H1 (cell line): ENCODE measurements at regions not wholly inside any gene's neighbourhood (a gene's known extent, or its start where the extent isn't known, plus 50 kb on each side); places are given as distances from the start of the nearest gene placed in this dataset.

Experiments
- CTCF ChIA-PET: fragments of 300-600 bp; sonication (Branson Sonifier 250); formaldehyde crosslinking; loops from one replicate; lab custom pipeline; 2021; ENCODE audit not compliant: partially characterized antibody; lab: Charles Lee
- POLR2A ChIA-PET: fragments of 300-600 bp; sonication (Branson Sonifier 250); formaldehyde crosslinking; loops from one replicate; lab custom pipeline; 2021; ENCODE audit warnings: inconsistent platforms; ENCODE audit not compliant: partially characterized antibody; lab: Charles Lee
- DNase-seq, 2 experiments: peaks; one replicate each; pipeline versions ENCODE4 v3.0.0 to v3.0.0-alpha.2; 2010 to 2022; ENCODE audit warnings: low spot score in 2 of 2, low read depth in 1 of 2, mixed read lengths in 1 of 2
- FAIRE-seq: peaks from 2 replicates; lab custom pipeline; 2011; peaks lifted over from hg19 to GRCh38; lab: Jason Lieb, UNC
- H2AFZ ChIP-seq: 2 replicates; pipeline ENCODE4 v1.8.1; 2012; ENCODE audit warnings: low read length, inconsistent platforms
- H2AK5ac ChIP-seq: 2 replicates; pipeline ENCODE4 v1.6.1; 2013; ENCODE audit warnings: low read depth, low read length
- H2BK120ac ChIP-seq: replicated peaks from 2 replicates; pipeline ENCODE3; 2013; ENCODE audit warnings: low read depth, low read length, inconsistent platforms
- H2BK12ac ChIP-seq: 2 replicates; pipeline ENCODE4 v1.6.1; 2013; ENCODE audit warnings: low read depth, low read length
- H2BK15ac ChIP-seq: 2 replicates; pipeline ENCODE4 v1.6.1; 2013; ENCODE audit warnings: low read length
- H2BK20ac ChIP-seq: 2 replicates; pipeline ENCODE4 v1.6.1; 2013; ENCODE audit warnings: low read length
- H2BK5ac ChIP-seq: 2 replicates; pipeline ENCODE4 v1.6.1; 2013; ENCODE audit warnings: low read depth, low read length
- H3K14ac ChIP-seq: 2 replicates; pipeline ENCODE4 v1.6.1; 2013; ENCODE audit warnings: inconsistent platforms; ENCODE audit not compliant: insufficient read length
- H3K18ac ChIP-seq: 2 replicates; pipeline ENCODE4 v1.6.1; 2013; ENCODE audit warnings: low read length; ENCODE audit errors: extremely low read depth
- H3K23ac ChIP-seq: 2 replicates; pipeline ENCODE4 v1.6.1; 2013; ENCODE audit warnings: inconsistent platforms; ENCODE audit not compliant: insufficient read length
- H3K23me2 ChIP-seq: 2 replicates; pipeline ENCODE4 v1.6.1; 2013; ENCODE audit warnings: low read depth, low read length
- H3K27ac ChIP-seq: 2 replicates; pipeline ENCODE4 v1.6.1; 2011; ENCODE audit warnings: low read depth, low read length, inconsistent platforms
- H3K27me3 ChIP-seq, 4 experiments: replicated peaks in 1 of 4; 1 replicate in 1 of 4; 2 replicates in 3 of 4; pipeline versions ENCODE4 v1.6.1 to v1.8.1; 2011 to 2013; ENCODE audit warnings: low read length in 3 of 4, mild to moderate bottlenecking in 3 of 4, inconsistent platforms in 2 of 4, mixed read lengths in 2 of 4, moderate library complexity in 1 of 4; ENCODE audit not compliant: control insufficient read depth in 3 of 4, insufficient read depth in 3 of 4; ENCODE audit errors: extremely low read depth in 1 of 4
- H3K36me3 ChIP-seq, 4 experiments: 2 replicates each; pipeline versions ENCODE4 v1.6.1 to v1.8.1; 2011 to 2013; ENCODE audit warnings: mild to moderate bottlenecking in 4 of 4, low read length in 3 of 4, moderate library complexity in 2 of 4, control low read depth in 1 of 4, inconsistent platforms in 1 of 4; ENCODE audit not compliant: insufficient read depth in 4 of 4, control insufficient read depth in 2 of 4
- H3K4ac ChIP-seq: replicated peaks from 2 replicates; pipeline ENCODE3; 2013; ENCODE audit warnings: low read length, low read depth, mixed read lengths, inconsistent platforms; ENCODE audit not compliant: insufficient read length
- H3K4me1 ChIP-seq, 4 experiments: replicated peaks in 1 of 4; 1 replicate in 1 of 4; 2 replicates in 3 of 4; pipeline versions ENCODE4 v1.6.1 to v1.8.1; 2011 to 2013; ENCODE audit warnings: low read length in 3 of 4, inconsistent platforms in 2 of 4, mixed read lengths in 1 of 4; ENCODE audit not compliant: insufficient read depth in 4 of 4, control insufficient read depth in 3 of 4
- H3K4me2 ChIP-seq, 2 experiments: 2 replicates each; pipeline versions ENCODE4 v1.6.1 to v1.8.1; 2011 to 2013; ENCODE audit warnings: low read depth in 2 of 2, low read length in 2 of 2, control low read depth in 1 of 2, inconsistent platforms in 1 of 2, mild to moderate bottlenecking in 1 of 2; ENCODE audit not compliant: insufficient read depth in 1 of 2
- H3K4me3 ChIP-seq, 4 experiments: fragments of 200-600, 300-600 bp in 1 of 4; sonication (generic), shearing (Covaris generic), sonication (Bioruptor Twin) in 1 of 4; 2 replicates each; pipeline versions ENCODE4 v1.5.1 to v1.8.1; 2011 to 2016; ENCODE audit warnings: low read length in 4 of 4, low read depth in 3 of 4, control low read depth in 2 of 4, inconsistent platforms in 2 of 4, mild to moderate bottlenecking in 2 of 4, mixed read lengths in 1 of 4, moderate library complexity in 1 of 4; ENCODE audit not compliant: insufficient read depth in 2 of 4; ENCODE audit errors: extremely low read depth in 1 of 4
- H3K56ac ChIP-seq: replicated peaks from 2 replicates; pipeline ENCODE3; 2013; ENCODE audit warnings: low read depth, mild to moderate bottlenecking, mixed read lengths, low read length, inconsistent platforms; ENCODE audit not compliant: insufficient read length
- H3K79me1 ChIP-seq: 2 replicates; pipeline ENCODE4 v1.6.1; 2013; ENCODE audit warnings: low read depth, low read length, control low read depth
- H3K79me2 ChIP-seq, 2 experiments: 2 replicates each; pipeline versions ENCODE4 v1.6.1 to v1.8.1; 2012 to 2013; ENCODE audit warnings: low read length in 2 of 2, mild to moderate bottlenecking in 2 of 2, inconsistent platforms in 1 of 2; ENCODE audit not compliant: insufficient read depth in 2 of 2, control insufficient read depth in 1 of 2
- H3K9ac ChIP-seq, 4 experiments: replicated peaks in 1 of 4; 1 replicate in 1 of 4; 2 replicates in 3 of 4; pipeline versions ENCODE4 v1.6.1 to v1.8.1; 2011 to 2013; ENCODE audit warnings: low read depth in 3 of 4, low read length in 3 of 4, control low read depth in 2 of 4, mild to moderate bottlenecking in 2 of 4, moderate library complexity in 2 of 4, inconsistent platforms in 1 of 4; ENCODE audit errors: extremely low read depth in 1 of 4
- H3K9me3 ChIP-seq, 2 experiments: 2 replicates each; pipeline versions ENCODE4 v1.6.1 to v1.8.1; 2012 to 2013; ENCODE audit warnings: mild to moderate bottlenecking in 2 of 2, moderate library complexity in 2 of 2, control low read depth in 1 of 2, inconsistent platforms in 1 of 2, low read depth in 1 of 2, low read length in 1 of 2, mixed read lengths in 1 of 2; ENCODE audit not compliant: insufficient read depth in 2 of 2
- H4K20me1 ChIP-seq, 2 experiments: replicated peaks in 1 of 2; 2 replicates each; pipeline versions ENCODE3 to v1.8.1; 2011 to 2013; ENCODE audit warnings: inconsistent platforms in 2 of 2, low read length in 2 of 2, mild to moderate bottlenecking in 1 of 2; ENCODE audit not compliant: insufficient read depth in 2 of 2, control insufficient read depth in 1 of 2
- H4K5ac ChIP-seq: 2 replicates; pipeline ENCODE4 v1.6.1; 2013; ENCODE audit warnings: low read length, low read depth, mixed read lengths, inconsistent platforms; ENCODE audit not compliant: insufficient read length
- H4K8ac ChIP-seq: 2 replicates; pipeline ENCODE4 v1.8.0; 2013; ENCODE audit warnings: mild to moderate bottlenecking, moderate library complexity, low read length, inconsistent platforms; ENCODE audit not compliant: insufficient read depth; ENCODE audit errors: extremely low read depth
- H4K91ac ChIP-seq: replicated peaks from 2 replicates; pipeline ENCODE3; 2013; ENCODE audit warnings: low read length, mixed read lengths, inconsistent platforms; ENCODE audit not compliant: insufficient read length
- CBX8 ChIP-seq: fragments of 300-800, 300-1000 bp; sonication (generic); IDR thresholded peaks from 2 replicates; pipeline ENCODE4 v1.7.1; 2016; ENCODE audit warnings: low read depth, low read length, borderline replicate concordance
- CREB1 ChIP-seq: IDR thresholded peaks from 2 replicates; pipeline ENCODE4 v1.6.1; 2012; ENCODE audit warnings: inconsistent platforms
- GTF2F1 ChIP-seq: IDR thresholded peaks from 2 replicates; pipeline ENCODE4 v1.6.1; 2012; ENCODE audit warnings: low read depth, low read length, improper control_type of control experiment, borderline replicate concordance
- POLR2A ChIP-seq, 2 experiments: IDR thresholded peaks; 1 replicate in 1 of 2; 2 replicates in 1 of 2; pipeline ENCODE4 v1.6.1; 2011; ENCODE audit warnings: low read depth in 2 of 2, low read length in 2 of 2, mild to moderate bottlenecking in 2 of 2; ENCODE audit errors: control extremely low read depth in 1 of 2
- SP4 ChIP-seq: IDR thresholded peaks from 2 replicates; pipeline ENCODE4 v1.6.1; 2012; ENCODE audit warnings: low read length, inconsistent platforms
- WGBS, 2 experiments: shearing (Covaris generic) in 1 of 2; methylation state at CpG; one replicate each; pipeline versions ENCODE4 v1.1.6 to v1.1.7; 2013 to 2015; ENCODE audit warnings: low lambda C conversion rate in 2 of 2, mixed read lengths in 2 of 2, inconsistent platforms in 1 of 2, low coverage in 1 of 2, missing lambda C conversion rate in 1 of 2; ENCODE audit not compliant: insufficient replicate concordance in 2 of 2, insufficient coverage in 1 of 2, insufficient read length in 1 of 2; ENCODE audit errors: extremely low coverage in 1 of 2, missing lambda C conversion rate in 1 of 2; 5-methylcytosine and 5-hydroxymethylcytosine counted together

GRCh38 chr18:55152801-55153200, 193.5 kb upstream of the CCDC68 start:
- Histone ChIP-seq H3K27me3 (no peaks in the 10 kb centered on the region), H3K56ac (no peak overlapping the region), H3K4me2 (no peak overlapping the region), H3K23me2 (no peaks in the 10 kb centered on the region), H3K36me3 (no peaks in the 10 kb centered on the region), H3K9ac (no peak overlapping the region), H3K23ac (no peak overlapping the region), H2BK12ac (no peak overlapping the region), H3K18ac (no peak overlapping the region), H4K20me1 (no peaks in the 10 kb centered on the region), H3K79me2 (no peaks in the 10 kb centered on the region), H3K4me1 (no peaks in the 10 kb centered on the region), H2BK15ac (no peak overlapping the region), H2BK120ac (no peak overlapping the region), H3K4ac (no peak overlapping the region), H3K79me1 (no peaks in the 10 kb centered on the region), H2AFZ (no peak overlapping the region), H3K14ac (no peak overlapping the region), H3K9me3 (no peaks in the 10 kb centered on the region), H3K27ac (no peak overlapping the region), H4K5ac (no peak overlapping the region), H2AK5ac (no peak overlapping the region), H2BK5ac (no peak overlapping the region), H4K91ac (no peak overlapping the region), H4K8ac (no peak overlapping the region), H3K4me3 (no peak overlapping the region), H2BK20ac (no peak overlapping the region)
- TF ChIP-seq POLR2A (IDR thresholded peaks at IDR 0.05; ENCODE audit: control extremely low read depth in 1 of 2, low read depth in 2 of 2, low read length in 2 of 2): no peak
- TF ChIP-seq CBX8: no peak
- no peak for TF ChIP-seq CREB1
- TF ChIP-seq SP4: no peak
- TF ChIP-seq GTF2F1: no peak
- ChIA-PET CTCF (no interaction called here), POLR2A (no interaction called here)
- DNase-seq (no peak), FAIRE-seq (no peak)
- WGBS, 2 experiments: 87% methylated on average over 1 of the region's 1 CpG; no CpG with 5 or more reads in 1 of the 2 experiments
